ENCODE measurements at regions not wholly inside any gene's neighbourhood (a gene's known extent, or its start where the extent isn't known, plus 50 kb on each side); places are given as distances from the start of the nearest gene placed in this dataset.

DNA sequence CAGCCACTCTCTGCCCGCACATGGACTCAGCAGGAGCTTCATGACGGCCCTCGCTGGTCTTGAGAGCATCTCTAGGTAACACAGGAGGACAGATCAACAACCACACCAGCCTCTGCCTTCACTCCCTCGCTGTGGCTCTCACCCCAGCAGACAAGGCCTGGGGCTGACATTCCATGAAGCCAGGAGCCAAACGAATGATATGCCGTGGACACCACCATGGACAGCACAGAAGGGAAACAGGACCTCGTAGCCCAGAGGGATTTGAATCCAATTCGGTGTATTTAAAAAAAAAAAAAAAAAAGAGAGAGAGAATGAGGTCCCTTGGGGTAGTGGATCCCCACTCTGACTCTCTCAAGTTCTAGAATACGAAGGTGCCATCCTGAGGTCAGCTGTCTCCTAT is 385.5 kb downstream of the SHANK2 start:
- no peaks in the 10 kb centered on the region for H3K4me1 ChIP-seq (ENCODE audit: insufficient read depth, low read length)
- H4K20me1 ChIP-seq (ENCODE audit: insufficient read depth, low read length): no peaks in the 10 kb centered on the region; the same call in 1 of the 2 replicates
- TF ChIP-seq, protein P1, sequence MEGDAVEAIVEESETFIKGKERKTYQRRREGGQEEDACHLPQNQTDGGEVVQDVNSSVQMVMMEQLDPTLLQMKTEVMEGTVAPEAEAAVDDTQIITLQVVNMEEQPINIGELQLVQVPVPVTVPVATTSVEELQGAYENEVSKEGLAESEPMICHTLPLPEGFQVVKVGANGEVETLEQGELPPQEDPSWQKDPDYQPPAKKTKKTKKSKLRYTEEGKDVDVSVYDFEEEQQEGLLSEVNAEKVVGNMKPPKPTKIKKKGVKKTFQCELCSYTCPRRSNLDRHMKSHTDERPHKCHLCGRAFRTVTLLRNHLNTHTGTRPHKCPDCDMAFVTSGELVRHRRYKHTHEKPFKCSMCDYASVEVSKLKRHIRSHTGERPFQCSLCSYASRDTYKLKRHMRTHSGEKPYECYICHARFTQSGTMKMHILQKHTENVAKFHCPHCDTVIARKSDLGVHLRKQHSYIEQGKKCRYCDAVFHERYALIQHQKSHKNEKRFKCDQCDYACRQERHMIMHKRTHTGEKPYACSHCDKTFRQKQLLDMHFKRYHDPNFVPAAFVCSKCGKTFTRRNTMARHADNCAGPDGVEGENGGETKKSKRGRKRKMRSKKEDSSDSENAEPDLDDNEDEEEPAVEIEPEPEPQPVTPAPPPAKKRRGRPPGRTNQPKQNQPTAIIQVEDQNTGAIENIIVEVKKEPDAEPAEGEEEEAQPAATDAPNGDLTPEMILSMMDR (IDR thresholded peaks at IDR 0.05; ENCODE audit: borderline replicate concordance, extremely low read depth, low read length, poor library complexity, severe bottlenecking): no peak
- TF ChIP-seq EZH2 (IDR thresholded peaks at IDR 0.05; ENCODE audit: borderline replicate concordance, low read depth, low read length, severe bottlenecking): no peak
- no peaks in the 10 kb centered on the region for H3K27me3 ChIP-seq (ENCODE audit: insufficient read depth, low read length, poor library complexity)
- DNase-seq (no peak), ATAC-seq (ENCODE audit: insufficient read depth, low read depth) (no peak)
- H3K9me3 ChIP-seq (ENCODE audit: insufficient read depth, low read length, severe bottlenecking): no peaks in the 10 kb centered on the region
- H3K4me3 ChIP-seq (ENCODE audit: low read depth in 1 of 2, low read length in 2 of 2): no peak overlapping the region
- no peaks in the 10 kb centered on the region for H3K36me3 ChIP-seq (ENCODE audit: insufficient read depth, low read length)
- no peak overlapping the region for H3K4me2 ChIP-seq (ENCODE audit: insufficient read depth, low read length)
- H3K27ac ChIP-seq (ENCODE audit: low read length): no peak overlapping the region
- no peak overlapping the region for H2AFZ ChIP-seq (ENCODE audit: low read depth, low read length)
- no peak overlapping the region for H3K9ac ChIP-seq (ENCODE audit: low read depth, low read length)
- no peaks in the 10 kb centered on the region for H3K79me2 ChIP-seq (ENCODE audit: insufficient read depth, low read length)

DNA sequence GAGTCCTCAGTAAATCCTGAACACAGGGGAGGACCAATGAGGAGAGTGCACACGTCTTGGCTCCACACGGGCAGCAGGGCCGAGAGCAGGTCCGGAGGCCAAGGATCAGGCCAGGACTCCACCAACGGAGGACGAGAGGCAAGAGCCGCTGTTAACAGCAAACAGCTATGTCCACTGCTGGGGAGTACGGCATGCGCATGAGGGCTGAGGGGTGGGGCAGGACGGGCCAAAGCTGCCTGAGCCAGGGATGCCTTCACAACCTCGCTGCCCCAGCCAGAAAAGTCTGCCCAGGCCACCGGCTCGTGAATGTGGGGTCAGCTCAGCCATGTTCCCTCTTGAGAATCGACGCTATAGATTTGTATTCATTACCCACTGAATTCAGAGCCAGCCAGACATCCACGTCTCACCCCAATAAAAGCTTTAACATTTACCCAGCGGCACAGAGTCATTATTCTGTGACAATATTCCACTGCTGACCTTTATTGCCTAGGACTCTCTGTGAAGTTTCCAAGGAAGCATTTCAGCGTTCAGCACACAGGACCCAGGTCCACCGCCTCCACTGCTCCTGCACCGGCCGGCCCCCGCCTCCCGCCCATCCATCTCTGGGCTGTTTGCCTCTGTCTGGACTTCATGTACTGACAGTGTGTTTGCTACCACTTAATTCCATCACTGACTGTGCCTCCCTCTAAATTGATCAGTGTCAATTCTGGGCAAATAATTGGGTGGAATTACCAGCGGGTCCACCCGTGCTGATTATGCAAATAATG is 384.9 kb downstream of the SHANK2 start:
- Histone ChIP-seq H3K27me3 (ENCODE audit: insufficient read depth, low read length, poor library complexity) (no peaks in the 10 kb centered on the region), H3K79me2 (ENCODE audit: insufficient read depth, low read length) (no peaks in the 10 kb centered on the region), H4K20me1 (ENCODE audit: insufficient read depth, low read length) (no peaks in the 10 kb centered on the region; the same call in 1 of the 2 replicates), H3K36me3 (ENCODE audit: insufficient read depth, low read length) (no peaks in the 10 kb centered on the region), H3K9me3 (ENCODE audit: insufficient read depth, low read length, severe bottlenecking) (no peaks in the 10 kb centered on the region), H2AFZ (ENCODE audit: low read depth, low read length) (no peak overlapping the region), H3K4me1 (ENCODE audit: insufficient read depth, low read length) (no peaks in the 10 kb centered on the region), H3K4me2 (ENCODE audit: insufficient read depth, low read length) (no peak overlapping the region), H3K4me3 (ENCODE audit: low read depth in 1 of 2, low read length in 2 of 2) (no peak overlapping the region), H3K9ac (ENCODE audit: low read depth, low read length) (no peak overlapping the region), H3K27ac (ENCODE audit: low read length) (no peak overlapping the region)
- TF ChIP-seq EZH2 (IDR thresholded peaks at IDR 0.05; ENCODE audit: borderline replicate concordance, low read depth, low read length, severe bottlenecking): no peak
- TF ChIP-seq, protein P1 (IDR thresholded peaks at IDR 0.05; ENCODE audit: borderline replicate concordance, extremely low read depth, low read length, poor library complexity, severe bottlenecking): no peak
- ATAC-seq (ENCODE audit: insufficient read depth, low read depth) (no peak), DNase-seq (no peak)

DNA sequence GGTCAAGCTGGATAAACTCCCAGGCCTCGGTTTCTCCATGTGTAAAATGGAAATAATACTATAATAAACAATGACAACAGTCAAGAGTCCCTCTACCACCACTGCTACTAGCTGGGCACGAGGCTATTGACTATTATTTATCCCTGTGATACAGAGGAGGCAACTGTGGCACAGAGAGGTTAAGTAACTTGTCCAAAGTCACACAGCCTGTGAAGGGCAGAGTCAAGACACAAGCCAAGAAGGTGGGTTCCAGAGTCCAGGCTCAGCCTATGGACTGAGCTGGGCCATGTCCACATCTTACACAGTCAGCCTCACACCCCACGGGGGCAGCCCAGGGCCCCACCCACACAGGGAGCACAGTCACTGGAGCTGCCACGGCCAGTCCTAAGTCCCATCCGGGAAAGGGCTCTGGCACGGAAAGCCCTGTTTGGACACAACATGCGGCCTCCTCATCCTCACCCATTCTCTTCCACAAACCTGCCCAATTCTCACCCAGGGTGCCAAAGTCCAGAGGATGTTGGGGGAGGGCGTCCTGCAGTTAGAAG is 384.0 kb downstream of the SHANK2 start:
- Histone ChIP-seq H3K4me1 (ENCODE audit: insufficient read depth, low read length) (no peaks in the 10 kb centered on the region), H3K27me3 (ENCODE audit: insufficient read depth, low read length, poor library complexity) (no peaks in the 10 kb centered on the region), H4K20me1 (ENCODE audit: insufficient read depth, low read length) (no peaks in the 10 kb centered on the region; the same call in 1 of the 2 replicates), H3K36me3 (ENCODE audit: insufficient read depth, low read length) (no peaks in the 10 kb centered on the region), H3K27ac (ENCODE audit: low read length) (no peak overlapping the region), H3K4me3 (ENCODE audit: low read depth in 1 of 2, low read length in 2 of 2) (no peak overlapping the region), H3K9ac (ENCODE audit: low read depth, low read length) (no peak overlapping the region), H3K4me2 (ENCODE audit: insufficient read depth, low read length) (no peak overlapping the region), H2AFZ (ENCODE audit: low read depth, low read length) (no peak overlapping the region), H3K79me2 (ENCODE audit: insufficient read depth, low read length) (no peaks in the 10 kb centered on the region), H3K9me3 (ENCODE audit: insufficient read depth, low read length, severe bottlenecking) (no peaks in the 10 kb centered on the region)
- DNase-seq (no peak), ATAC-seq (ENCODE audit: insufficient read depth, low read depth) (no peak)
- no peak for TF ChIP-seq EZH2 (IDR thresholded peaks at IDR 0.05; ENCODE audit: borderline replicate concordance, low read depth, low read length, severe bottlenecking)
- TF ChIP-seq, protein P1 (IDR thresholded peaks at IDR 0.05; ENCODE audit: borderline replicate concordance, extremely low read depth, low read length, poor library complexity, severe bottlenecking): no peak
